ENCODE measurements at regions not wholly inside any gene's neighbourhood (a gene's known extent, or its start where the extent isn't known, plus 50 kb on each side); places are given as distances from the start of the nearest gene placed in this dataset.

DNA sequence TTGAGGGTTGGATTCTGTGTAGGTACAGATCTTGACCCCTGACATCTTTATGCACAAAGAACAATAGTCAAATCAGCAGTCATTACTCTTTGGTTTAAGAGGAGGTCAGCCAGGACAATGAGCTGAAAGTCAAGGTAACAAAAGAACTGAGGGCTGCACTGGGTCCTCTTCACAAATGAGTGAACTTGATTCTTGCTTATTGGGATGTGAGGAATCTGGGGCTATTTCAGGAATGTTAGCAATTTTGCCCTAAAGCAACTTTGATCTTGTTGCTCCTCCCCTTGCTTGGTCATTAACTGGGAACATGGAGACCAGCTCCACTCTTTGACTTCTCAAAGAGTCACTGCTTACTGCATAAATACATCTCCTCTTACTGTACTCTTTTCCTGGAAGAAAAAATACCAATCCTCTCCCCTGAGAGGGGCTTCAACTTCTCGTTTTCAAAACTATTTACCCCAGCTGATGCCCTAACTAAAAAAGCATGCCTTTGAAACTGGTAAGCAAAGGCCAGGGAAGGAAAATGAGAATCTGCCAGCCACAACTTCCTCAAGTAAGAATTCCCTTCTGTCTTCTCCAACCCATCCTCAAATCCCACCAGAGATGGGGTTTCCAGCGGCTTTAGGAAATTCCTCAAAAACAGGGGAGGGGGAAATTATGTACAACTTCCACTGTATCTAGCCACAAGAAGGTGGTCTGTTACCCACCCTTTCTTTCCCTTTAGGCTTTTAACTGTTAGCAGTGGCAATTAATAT is 368.3 kb downstream of the ENC1 start:
- POLR2A ChIA-PET: no interaction called here
- H3K4me2 ChIP-seq (ENCODE audit: control insufficient read depth, insufficient read depth): no peak overlapping the region
- no peak overlapping the region for H3K27ac ChIP-seq (ENCODE audit: control insufficient read depth, insufficient read depth)
- no peaks in the 10 kb centered on the region for H3K4me1 ChIP-seq (ENCODE audit: control insufficient read depth, insufficient read depth, low read length)
- H3K9ac ChIP-seq (ENCODE audit: control insufficient read depth, insufficient read depth, low read length): no peak overlapping the region
- no peaks in the 10 kb centered on the region for H3K79me2 ChIP-seq (ENCODE audit: control insufficient read depth, insufficient read depth, low read length)
- H3K9me3 ChIP-seq (replicated peaks; ENCODE audit: control insufficient read depth, insufficient read depth, low read length): no peaks in the 10 kb centered on the region
- intact Hi-C loops (cut with micrococcal nuclease; ENCODE audit: unreplicated experiment) (no loop called here), in situ Hi-C loops (cut with MboI) (no loop called here)
- TF ChIP-seq SUPT20H (IDR thresholded peaks at IDR 0.05; ENCODE audit: borderline replicate concordance, control insufficient read depth, low read depth, low read length): no peak
- TF ChIP-seq, protein P1, sequence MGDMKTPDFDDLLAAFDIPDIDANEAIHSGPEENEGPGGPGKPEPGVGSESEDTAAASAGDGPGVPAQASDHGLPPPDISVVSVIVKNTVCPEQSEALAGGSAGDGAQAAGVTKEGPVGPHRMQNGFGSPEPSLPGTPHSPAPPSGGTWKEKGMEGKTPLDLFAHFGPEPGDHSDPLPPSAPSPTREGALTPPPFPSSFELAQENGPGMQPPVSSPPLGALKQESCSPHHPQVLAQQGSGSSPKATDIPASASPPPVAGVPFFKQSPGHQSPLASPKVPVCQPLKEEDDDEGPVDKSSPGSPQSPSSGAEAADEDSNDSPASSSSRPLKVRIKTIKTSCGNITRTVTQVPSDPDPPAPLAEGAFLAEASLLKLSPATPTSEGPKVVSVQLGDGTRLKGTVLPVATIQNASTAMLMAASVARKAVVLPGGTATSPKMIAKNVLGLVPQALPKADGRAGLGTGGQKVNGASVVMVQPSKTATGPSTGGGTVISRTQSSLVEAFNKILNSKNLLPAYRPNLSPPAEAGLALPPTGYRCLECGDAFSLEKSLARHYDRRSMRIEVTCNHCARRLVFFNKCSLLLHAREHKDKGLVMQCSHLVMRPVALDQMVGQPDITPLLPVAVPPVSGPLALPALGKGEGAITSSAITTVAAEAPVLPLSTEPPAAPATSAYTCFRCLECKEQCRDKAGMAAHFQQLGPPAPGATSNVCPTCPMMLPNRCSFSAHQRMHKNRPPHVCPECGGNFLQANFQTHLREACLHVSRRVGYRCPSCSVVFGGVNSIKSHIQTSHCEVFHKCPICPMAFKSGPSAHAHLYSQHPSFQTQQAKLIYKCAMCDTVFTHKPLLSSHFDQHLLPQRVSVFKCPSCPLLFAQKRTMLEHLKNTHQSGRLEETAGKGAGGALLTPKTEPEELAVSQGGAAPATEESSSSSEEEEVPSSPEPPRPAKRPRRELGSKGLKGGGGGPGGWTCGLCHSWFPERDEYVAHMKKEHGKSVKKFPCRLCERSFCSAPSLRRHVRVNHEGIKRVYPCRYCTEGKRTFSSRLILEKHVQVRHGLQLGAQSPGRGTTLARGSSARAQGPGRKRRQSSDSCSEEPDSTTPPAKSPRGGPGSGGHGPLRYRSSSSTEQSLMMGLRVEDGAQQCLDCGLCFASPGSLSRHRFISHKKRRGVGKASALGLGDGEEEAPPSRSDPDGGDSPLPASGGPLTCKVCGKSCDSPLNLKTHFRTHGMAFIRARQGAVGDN (IDR thresholded peaks at IDR 0.05): no peak
- TF ChIP-seq, protein P2, sequence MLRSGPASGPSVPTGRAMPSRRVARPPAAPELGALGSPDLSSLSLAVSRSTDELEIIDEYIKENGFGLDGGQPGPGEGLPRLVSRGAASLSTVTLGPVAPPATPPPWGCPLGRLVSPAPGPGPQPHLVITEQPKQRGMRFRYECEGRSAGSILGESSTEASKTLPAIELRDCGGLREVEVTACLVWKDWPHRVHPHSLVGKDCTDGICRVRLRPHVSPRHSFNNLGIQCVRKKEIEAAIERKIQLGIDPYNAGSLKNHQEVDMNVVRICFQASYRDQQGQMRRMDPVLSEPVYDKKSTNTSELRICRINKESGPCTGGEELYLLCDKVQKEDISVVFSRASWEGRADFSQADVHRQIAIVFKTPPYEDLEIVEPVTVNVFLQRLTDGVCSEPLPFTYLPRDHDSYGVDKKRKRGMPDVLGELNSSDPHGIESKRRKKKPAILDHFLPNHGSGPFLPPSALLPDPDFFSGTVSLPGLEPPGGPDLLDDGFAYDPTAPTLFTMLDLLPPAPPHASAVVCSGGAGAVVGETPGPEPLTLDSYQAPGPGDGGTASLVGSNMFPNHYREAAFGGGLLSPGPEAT (IDR thresholded peaks at IDR 0.05; ENCODE audit: low read depth): no peak
- TF ChIP-seq, protein P3, sequence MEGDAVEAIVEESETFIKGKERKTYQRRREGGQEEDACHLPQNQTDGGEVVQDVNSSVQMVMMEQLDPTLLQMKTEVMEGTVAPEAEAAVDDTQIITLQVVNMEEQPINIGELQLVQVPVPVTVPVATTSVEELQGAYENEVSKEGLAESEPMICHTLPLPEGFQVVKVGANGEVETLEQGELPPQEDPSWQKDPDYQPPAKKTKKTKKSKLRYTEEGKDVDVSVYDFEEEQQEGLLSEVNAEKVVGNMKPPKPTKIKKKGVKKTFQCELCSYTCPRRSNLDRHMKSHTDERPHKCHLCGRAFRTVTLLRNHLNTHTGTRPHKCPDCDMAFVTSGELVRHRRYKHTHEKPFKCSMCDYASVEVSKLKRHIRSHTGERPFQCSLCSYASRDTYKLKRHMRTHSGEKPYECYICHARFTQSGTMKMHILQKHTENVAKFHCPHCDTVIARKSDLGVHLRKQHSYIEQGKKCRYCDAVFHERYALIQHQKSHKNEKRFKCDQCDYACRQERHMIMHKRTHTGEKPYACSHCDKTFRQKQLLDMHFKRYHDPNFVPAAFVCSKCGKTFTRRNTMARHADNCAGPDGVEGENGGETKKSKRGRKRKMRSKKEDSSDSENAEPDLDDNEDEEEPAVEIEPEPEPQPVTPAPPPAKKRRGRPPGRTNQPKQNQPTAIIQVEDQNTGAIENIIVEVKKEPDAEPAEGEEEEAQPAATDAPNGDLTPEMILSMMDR (IDR thresholded peaks at IDR 0.05 in 2 of 3, conservative IDR thresholded peaks at IDR 0.05 in 1 of 3; ENCODE audit: control insufficient read depth in 2 of 3, extremely low read depth in 1 of 3, insufficient read depth in 1 of 3, low read depth in 3 of 3, low read length in 3 of 3): no peak
- no peak for TF ChIP-seq MTA2 (IDR thresholded peaks at IDR 0.05; ENCODE audit: low read depth)
- no peak for TF ChIP-seq SPI1 (IDR thresholded peaks at IDR 0.05; ENCODE audit: borderline replicate concordance, insufficient read depth, low read depth, low read length)
- no peak for TF ChIP-seq PML (IDR thresholded peaks at IDR 0.05; ENCODE audit: low read length)
- no peak for TF ChIP-seq SIN3A (IDR thresholded peaks at IDR 0.05; ENCODE audit: low read depth, low read length)
- TF ChIP-seq JUNB (IDR thresholded peaks at IDR 0.05): no peak
- SMC1A ChIA-PET (ENCODE audit: uncharacterized antibody, unreplicated experiment): interaction anchor here (0.8 to 1.5 kb wide), 3 partner anchors 15 to 26 kb away, joined by 3 to 4 read pairs (median 4); no protein-coding TSS in a partner anchor
- no peak overlapping the region for H2AFZ ChIP-seq (ENCODE audit: control insufficient read depth, low read depth, low read length)
- DNase-seq (ENCODE audit: low read depth, low spot score) (no peak), ATAC-seq (no peak), FAIRE-seq (no peak)
- no peaks in the 10 kb centered on the region for H3K27me3 ChIP-seq (replicated peaks in 1 of 2; ENCODE audit: control insufficient read depth in 2 of 2, insufficient read depth in 2 of 2, low read length in 1 of 2)
- no peaks in the 10 kb centered on the region for H4K20me1 ChIP-seq (ENCODE audit: control insufficient read depth, insufficient read depth)
- RAD21 ChIA-PET (ENCODE audit: unreplicated experiment): no interaction called here
- no peak overlapping the region for H3K4me3 ChIP-seq
- CTCF ChIA-PET: no interaction called here
- BruUV-seq (replicated peaks): no TSS peak
- H3K36me3 ChIP-seq (ENCODE audit: control insufficient read depth in 2 of 2, insufficient read depth in 2 of 2, low read length in 1 of 2): no peaks in the 10 kb centered on the region
- WGBS (ENCODE audit: insufficient coverage, insufficient replicate concordance, low lambda C conversion rate, missing lambda C conversion rate): 0% methylated on average over 2 of the region's 2 CpGs
